Lung (tissue), 11 donors: ENCODE measurements at regions not wholly inside any gene's neighbourhood (a gene's known extent, or its start where the extent isn't known, plus 50 kb on each side); places are given as distances from the start of the nearest gene placed in this dataset.

Source experiments
- ATAC-seq: fragments of 200-7000 bp; cut with Tn5 transposase; one replicate; pipeline ENCODE4 v1.9.1; 2020; ENCODE audit warnings: moderate number of reproducible peaks; ENCODE audit not compliant: insufficient read depth, low FRiP score
- DNase-seq, 3 donors: peaks; one replicate each; pipeline ENCODE4 v3.0.0-alpha.2; 2013 to 2017
- H3K27ac ChIP-seq, 2 donors: one replicate each; pipeline ENCODE4 v1.5.1; 2013; ENCODE audit warnings: mild to moderate bottlenecking in 2 of 2, moderate library complexity in 2 of 2, control low read depth in 1 of 2, inconsistent platforms in 1 of 2, low read depth in 1 of 2, low read length in 1 of 2
- H3K27me3 ChIP-seq, 3 donors: one replicate each; pipeline ENCODE4 v1.5.1; 2013; ENCODE audit warnings: low read length in 2 of 3; ENCODE audit not compliant: control insufficient read depth in 3 of 3, insufficient read depth in 3 of 3
- H3K36me3 ChIP-seq, 4 donors: one replicate each; pipeline ENCODE4 v1.5.1; 2013; ENCODE audit warnings: low read length in 4 of 4, mild to moderate bottlenecking in 1 of 4, moderate library complexity in 1 of 4; ENCODE audit not compliant: control insufficient read depth in 4 of 4, insufficient read depth in 4 of 4
- H3K4me1 ChIP-seq, 5 donors: one replicate each; pipeline ENCODE4 v1.5.1; 2013; ENCODE audit warnings: low read length in 5 of 5, mild to moderate bottlenecking in 2 of 5, moderate library complexity in 1 of 5; ENCODE audit not compliant: control insufficient read depth in 5 of 5, insufficient read depth in 5 of 5
- H3K4me3 ChIP-seq: one replicate; pipeline ENCODE4 v1.5.1; 2013; ENCODE audit warnings: mild to moderate bottlenecking, control low read depth, moderate library complexity
- H3K9ac ChIP-seq, 2 donors: one replicate each; pipeline ENCODE4 v1.5.1; 2013; ENCODE audit warnings: low read length in 2 of 2, control low read depth in 1 of 2; ENCODE audit not compliant: insufficient read depth in 1 of 2
- H3K9me3 ChIP-seq, 4 donors: one replicate each; pipeline ENCODE4 v1.5.1; 2013; ENCODE audit warnings: low read length in 3 of 4, mild to moderate bottlenecking in 1 of 4, moderate library complexity in 1 of 4; ENCODE audit not compliant: control insufficient read depth in 4 of 4, insufficient read depth in 3 of 4
- CTCF ChIP-seq: IDR thresholded peaks from 2 replicates; pipeline ENCODE4 v1.5.1; 2012; ENCODE audit warnings: mild to moderate bottlenecking; ENCODE audit errors: control extremely low read depth, extremely low read depth
- WGBS, 2 donors: extraction: QIAGEN DNeasy Blood & Tissue Kit; methylation state at CpG; one replicate each; pipeline ENCODE4 v1.1.7; 2013; 5-methylcytosine and 5-hydroxymethylcytosine counted together
- donor health status: control.
- donor health status: control.
- donor health status: Bipolar disorder and iron deficiency.
- donor health status: healthy.
- donor health status: DM: yes; HTN: yes; CAD: no.

GRCh38 chr18:64271246-64271645 lies 122.4 kb upstream of the LINC00305 start:
- WGBS, 2 donors, result 17 to 22% methylated on average over 4 of the region's 4 CpGs
- no peak for TF ChIP-seq CTCF
- no peak overlapping the region for H3K9ac ChIP-seq
- DNase-seq, result peak; percentile 21 to 35 (median 24)
- H3K4me3 ChIP-seq, result no peak overlapping the region
- H3K36me3 ChIP-seq, result no peaks in the 10 kb centered on the region
- ATAC-seq, result no peak
- H3K27me3 ChIP-seq, result peaks cover 0 to 5% (median 0%) of the 10 kb centered on the region in 3 donors
- H3K9me3 ChIP-seq, result peaks cover 0 to 2% (median 0%) of the 10 kb centered on the region in 4 donors
- peaks cover 0 to 8% (median 0%) of the 10 kb centered on the region in 5 donors for H3K4me1 ChIP-seq
- no peak overlapping the region for H3K27ac ChIP-seq

GRCh38 chr18:64270608-64271007 lies 121.7 kb upstream of the LINC00305 start:
- DNase-seq (no peak), ATAC-seq (no peak)
- Histone ChIP-seq H3K4me3 (no peak overlapping the region), H3K36me3 (no peaks in the 10 kb centered on the region), H3K27me3 (peaks cover 0 to 5% (median 0%) of the 10 kb centered on the region in 3 donors), H3K9me3 (peaks cover 0 to 2% (median 0%) of the 10 kb centered on the region in 4 donors), H3K9ac (no peak overlapping the region), H3K27ac (no peak overlapping the region), H3K4me1 (peaks cover 0 to 5% (median 0%) of the 10 kb centered on the region in 5 donors)
- no peak for TF ChIP-seq CTCF
- WGBS, 2 donors, result 91 to 97% methylated on average over 1 of the region's 1 CpG

- no peak for TF ChIP-seq CTCF
- H3K4me3 ChIP-seq, result no peak overlapping the region
- H3K4me1 ChIP-seq, result peaks cover 0 to 5% (median 0%) of the 10 kb centered on the region in 5 donors
- ATAC-seq (no peak), DNase-seq (no peak)
- no peak overlapping the region for H3K27ac ChIP-seq
- peaks cover 0 to 5% (median 0%) of the 10 kb centered on the region in 3 donors for H3K27me3 ChIP-seq
- peaks cover 0 to 2% (median 0%) of the 10 kb centered on the region in 4 donors for H3K9me3 ChIP-seq
- H3K36me3 ChIP-seq, result no peaks in the 10 kb centered on the region
- WGBS, 2 donors, result 31 to 78% methylated on average over 3 of the region's 3 CpGs
- H3K9ac ChIP-seq, result no peak overlapping the region
These were observed 121.2 kb upstream of the LINC00305 start for GRCh38 chr18:64270121-64270520.

- ATAC-seq, result no peak
These were observed 115.3 kb upstream of the LINC00305 start for GRCh38 chr18:64264171-64264570.

More at GRCh38 chr18:64264171-64264570, 115.3 kb upstream of the LINC00305 start:
- no peaks in the 10 kb centered on the region for H3K4me1 ChIP-seq
- peaks cover 0 to under 1% (median 0%) of the 10 kb centered on the region in 4 donors for H3K9me3 ChIP-seq
- H3K4me3 ChIP-seq, result no peak overlapping the region
- no peak overlapping the region for H3K9ac ChIP-seq
- no peaks in the 10 kb centered on the region for H3K36me3 ChIP-seq
- no peak overlapping the region for H3K27ac ChIP-seq
- no peak for TF ChIP-seq CTCF
- H3K27me3 ChIP-seq, result peaks cover 0 to under 1% (median 0%) of the 10 kb centered on the region in 3 donors
- DNase-seq, result no peak
- 73 to 79% methylated on average over 2 of the region's 2 CpGs for WGBS, 2 donors
